ENCODE measurements at regions not wholly inside any gene's neighbourhood (a gene's known extent, or its start where the extent isn't known, plus 50 kb on each side); places are given as distances from the start of the nearest gene placed in this dataset.

- no peak for DNase-seq (ENCODE audit: low read depth)
These were observed 51.2 kb upstream of the ABCC4 start for GRCh38 chr13:95352486-95352885.

- no peak for DNase-seq (ENCODE audit: low read depth)
These were observed 52.9 kb upstream of the ABCC4 start for GRCh38 chr13:95354156-95354555.

DNA sequence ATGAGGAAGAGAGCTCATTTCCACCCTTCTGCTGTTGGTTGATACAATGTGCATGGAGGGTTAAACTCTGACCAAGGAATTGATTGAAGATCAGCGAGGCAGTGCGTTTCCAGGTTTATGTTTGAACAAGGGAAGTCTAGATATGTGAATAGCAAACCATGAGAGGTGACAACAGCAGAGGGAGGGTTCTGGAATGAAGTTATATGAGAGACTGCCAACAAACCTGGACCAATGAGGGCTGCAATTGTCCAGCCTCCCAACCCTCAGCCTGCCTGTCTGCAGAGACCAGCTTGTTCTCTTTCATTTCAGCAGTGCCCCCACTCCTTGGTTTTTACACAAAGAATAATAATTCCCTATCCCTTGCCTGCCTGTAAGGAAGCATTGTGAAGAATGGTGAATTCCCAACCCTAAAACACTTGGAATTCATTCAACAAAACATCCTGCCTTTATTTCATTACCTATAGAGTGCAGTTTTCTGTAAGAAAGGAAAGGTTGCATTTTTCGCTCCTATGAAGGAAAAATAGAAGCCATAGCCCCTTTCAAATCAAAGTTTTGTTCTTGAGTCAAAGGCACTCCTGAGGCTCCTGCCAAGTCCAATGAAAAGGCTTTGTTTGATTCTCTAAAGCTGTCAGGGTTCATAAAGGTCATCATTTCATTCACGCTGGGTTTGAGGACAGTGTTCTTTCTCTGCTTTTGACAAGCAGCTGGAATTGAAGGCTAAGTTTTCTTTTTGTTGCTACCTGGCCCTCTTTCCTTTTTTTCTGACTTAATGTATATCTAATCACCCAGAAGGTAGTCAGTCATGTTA, 53.6 kb upstream of the ABCC4 start:
- no peak for DNase-seq (ENCODE audit: low read depth)

- no peak for DNase-seq (ENCODE audit: low read depth)
These were observed 54.2 kb upstream of the ABCC4 start for GRCh38 chr13:95355494-95355893.

- DNase-seq (ENCODE audit: low read depth): no peak
These were observed 55.7 kb upstream of the ABCC4 start for GRCh38 chr13:95356916-95357315.

- DNase-seq (ENCODE audit: low read depth): no peak
These were observed 56.6 kb upstream of the ABCC4 start for GRCh38 chr13:95357875-95358274.

GRCh38 chr13:95360052-95360451, 58.8 kb upstream of the ABCC4 start:
- DNase-seq (ENCODE audit: low read depth): no peak

DNA sequence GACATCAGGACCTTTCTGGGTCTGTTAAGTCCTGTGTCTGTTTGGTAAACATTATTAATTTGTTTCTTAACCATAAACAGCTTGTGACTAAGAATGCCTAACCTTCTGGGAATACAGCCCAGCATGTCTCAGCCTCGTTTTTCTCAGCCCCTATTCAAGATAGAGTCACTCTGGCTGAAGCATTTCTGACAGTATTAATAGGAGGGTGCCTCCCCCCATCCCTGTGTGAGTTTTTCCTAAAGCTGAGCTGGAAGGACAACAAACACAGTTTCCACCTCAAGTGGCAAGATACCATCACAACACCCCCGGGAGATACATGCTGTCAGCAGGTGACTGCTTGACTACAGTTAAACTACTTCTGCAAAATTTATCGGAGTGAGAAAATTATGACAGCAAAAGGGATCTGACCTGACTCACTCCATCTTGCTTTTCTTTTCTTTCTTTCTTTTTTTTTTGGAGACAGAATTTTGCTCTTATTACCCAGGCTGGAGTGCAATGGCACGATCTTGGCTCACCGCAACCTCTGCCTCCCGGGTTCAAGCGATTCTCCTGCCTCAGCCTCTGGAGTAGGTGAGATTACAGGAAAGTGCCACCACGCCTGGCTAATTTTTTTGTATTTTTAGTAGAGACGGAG, 59.3 kb upstream of the ABCC4 start:
- DNase-seq (ENCODE audit: low read depth): no peak

DNA sequence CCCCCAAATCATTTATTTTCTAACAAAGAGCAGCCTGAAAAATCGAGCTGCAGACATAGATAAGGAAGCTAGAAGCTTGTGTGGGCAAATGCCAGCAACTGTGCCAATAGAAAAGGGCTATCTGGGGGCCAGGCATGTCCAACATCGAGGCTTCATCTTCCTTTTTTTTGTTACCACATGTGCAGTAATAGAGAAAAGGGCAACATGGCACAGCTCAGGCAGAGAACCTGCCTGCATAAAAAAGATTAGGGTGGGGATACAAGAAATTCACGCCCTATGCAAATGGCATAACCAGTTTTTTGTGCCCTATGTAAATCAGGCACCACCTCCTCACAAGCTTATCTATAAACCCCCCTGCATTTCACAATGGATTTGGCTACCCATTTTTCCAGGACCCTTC, 60.4 kb upstream of the ABCC4 start:
- no peak for DNase-seq (ENCODE audit: low read depth)

GRCh38 chr13:95362666-95363065, 61.4 kb upstream of the ABCC4 start:
- no peak for DNase-seq (ENCODE audit: low read depth)

DNA sequence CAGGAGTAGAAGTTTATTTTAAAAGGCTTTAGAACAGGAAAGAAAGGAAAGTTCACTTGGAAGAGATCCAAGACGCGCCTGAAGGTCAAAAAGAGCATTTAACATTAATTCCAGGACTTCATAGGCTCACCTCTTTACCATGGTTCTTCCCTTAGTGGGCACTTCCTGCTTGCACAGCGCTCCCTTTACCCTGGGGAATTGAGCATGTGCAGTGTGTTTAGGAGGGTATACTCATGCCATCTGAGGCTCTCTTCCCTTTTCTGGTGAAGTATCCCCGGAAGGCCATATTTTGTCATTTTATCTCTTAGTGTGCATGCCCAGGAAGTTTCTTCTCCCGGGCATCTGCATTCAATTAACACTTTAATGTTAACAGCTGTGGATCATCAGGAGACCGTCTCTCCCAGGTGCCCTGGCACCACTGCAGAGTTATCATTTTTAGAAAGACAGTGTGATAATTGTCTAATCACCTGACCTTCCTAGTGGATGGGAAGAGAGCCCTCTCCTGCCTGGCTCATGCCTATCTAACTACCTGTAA, 66.1 kb upstream of the ABCC4 start:
- DNase-seq (ENCODE audit: low read depth): no peak

- DNase-seq (ENCODE audit: low read depth): no peak
These were observed 67.7 kb upstream of the ABCC4 start for GRCh38 chr13:95368998-95369397.

DNA sequence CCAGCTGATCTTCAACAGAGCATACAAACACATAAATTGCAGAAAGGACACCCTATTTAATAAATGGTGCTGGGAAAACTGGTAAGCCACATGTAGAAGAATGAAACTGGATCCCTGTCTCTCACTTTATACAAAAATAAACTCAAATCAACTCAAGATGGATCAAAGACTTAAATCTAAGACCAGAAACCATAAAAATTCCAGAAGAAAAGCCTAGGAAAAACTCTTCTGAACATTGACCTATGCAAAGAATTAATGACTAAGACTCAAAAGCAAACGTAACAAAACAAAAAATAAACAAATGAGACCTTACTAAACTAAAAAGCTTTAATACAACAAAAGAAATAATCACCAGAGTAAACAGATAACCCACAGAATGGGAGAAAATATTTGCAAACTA, 74.5 kb upstream of the ABCC4 start:
- DNase-seq (ENCODE audit: low read depth): no peak

GRCh38 chr13:95378603-95379002, 77.4 kb upstream of the ABCC4 start:
- DNase-seq (ENCODE audit: low read depth): no peak

- peak; percentile 26 for DNase-seq (ENCODE audit: low read depth)
These were observed 79.4 kb upstream of the ABCC4 start for GRCh38 chr13:95380468-95381211.

DNA sequence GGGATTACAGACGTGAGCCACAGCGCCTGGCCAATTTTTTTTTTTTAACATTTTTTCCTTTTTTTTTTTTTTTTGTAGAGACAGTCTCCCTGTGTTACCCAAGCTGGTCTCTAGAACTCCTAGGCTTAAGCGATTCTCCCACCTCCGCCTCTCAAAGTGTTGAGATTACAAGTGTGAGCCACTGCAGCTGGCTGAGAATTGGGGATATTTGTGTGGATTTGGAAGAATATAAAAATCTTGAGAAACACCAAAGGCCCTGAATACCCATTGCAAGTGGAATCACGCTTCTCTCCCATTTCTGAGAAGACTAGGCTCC, 79.9 kb upstream of the ABCC4 start:
- DNase-seq (ENCODE audit: low read depth): no peak

DNA sequence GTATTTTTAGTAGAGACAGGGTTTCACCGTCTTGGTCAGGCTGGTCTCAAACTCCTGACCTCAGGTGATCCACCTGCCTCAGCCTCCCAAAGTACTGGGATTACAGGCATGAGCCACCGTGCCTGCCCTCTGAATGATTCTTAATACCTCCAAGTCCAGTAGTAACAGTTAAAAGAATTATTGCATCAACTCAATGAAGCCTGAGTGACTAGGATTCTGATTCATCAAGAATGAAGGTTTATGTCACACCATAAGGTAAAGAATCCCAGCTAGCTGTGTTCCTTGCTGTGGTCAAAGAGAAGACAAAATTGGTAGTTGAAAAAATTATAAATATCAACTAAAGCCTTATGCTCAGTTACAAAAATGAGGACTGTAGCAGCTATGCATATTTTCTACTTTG, 81.2 kb upstream of the ABCC4 start:
- DNase-seq (ENCODE audit: low read depth): no peak

- DNase-seq (ENCODE audit: low read depth): no peak
These were observed 81.7 kb upstream of the ABCC4 start for GRCh38 chr13:95382916-95383315.

DNA sequence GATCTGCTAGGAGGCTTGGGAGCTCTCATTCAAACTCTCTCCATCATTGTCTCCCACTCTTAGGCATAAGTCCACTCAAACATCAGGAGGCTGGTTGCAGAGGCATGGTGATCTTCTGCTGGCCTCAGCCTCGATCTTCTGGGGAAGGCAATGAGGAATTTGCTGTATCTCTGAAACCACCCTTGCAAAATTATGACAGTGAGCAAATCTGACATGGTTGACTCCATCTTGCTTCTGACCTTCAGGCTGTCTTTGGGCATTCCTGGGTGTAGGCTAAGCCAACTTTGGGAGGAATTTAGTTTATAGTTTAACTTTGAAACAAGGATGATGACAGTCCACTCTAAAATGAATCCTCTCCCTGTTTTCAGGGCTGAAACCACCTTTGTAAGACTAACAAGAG, 84.1 kb upstream of the ABCC4 start:
- no peak for DNase-seq (ENCODE audit: low read depth)

DNA sequence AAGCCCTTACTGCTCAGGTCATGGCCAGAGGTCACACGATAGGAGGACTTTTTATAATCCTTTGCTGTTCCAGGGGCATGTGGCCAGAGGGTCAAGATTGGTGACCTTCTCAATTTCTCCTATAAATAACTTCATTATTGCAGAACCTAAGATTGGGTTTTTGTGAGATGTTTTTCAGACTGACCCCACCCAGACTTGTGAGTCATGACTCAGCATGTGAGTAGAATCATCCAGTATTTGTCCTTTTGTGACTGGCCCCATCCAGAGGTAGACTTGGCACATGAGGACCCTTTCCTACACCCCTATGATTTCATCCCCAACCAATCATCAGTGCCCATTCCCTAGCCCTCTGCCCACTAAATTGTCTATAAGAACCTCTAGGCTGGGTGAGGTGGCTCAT, 84.5 kb upstream of the ABCC4 start:
- no peak for DNase-seq (ENCODE audit: low read depth)

GRCh38 chr13:95386370-95386769, 85.1 kb upstream of the ABCC4 start:
- no peak for DNase-seq (ENCODE audit: low read depth)

DNA sequence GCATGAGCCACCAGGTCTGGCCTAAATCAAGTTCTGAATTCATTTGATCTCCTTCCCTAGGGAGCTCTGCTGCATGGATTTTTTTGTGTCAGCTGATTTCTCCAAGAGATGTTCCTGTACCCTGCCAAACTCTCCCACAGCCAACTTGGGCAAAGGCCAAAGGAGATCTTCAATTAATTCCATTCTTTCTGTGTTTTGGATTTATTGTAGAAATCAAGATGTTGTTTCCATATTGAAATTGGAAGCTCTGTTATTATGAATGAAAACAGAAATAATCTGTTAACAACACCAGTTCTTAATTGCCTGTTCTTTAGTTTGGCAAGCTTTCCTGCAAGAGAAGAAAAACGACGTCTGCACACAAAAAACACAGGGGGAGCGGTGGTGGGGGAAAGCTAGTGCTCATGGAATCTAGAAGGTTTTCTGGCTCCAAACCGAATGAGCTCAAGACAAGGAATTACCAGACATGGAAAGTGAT, 86.5 kb upstream of the ABCC4 start:
- DNase-seq (ENCODE audit: low read depth): no peak
